Ascending aorta (tissue), 2 donors: ENCODE measurements at regions not wholly inside any gene's neighbourhood (a gene's known extent, or its start where the extent isn't known, plus 50 kb on each side); places are given as distances from the start of the nearest gene placed in this dataset.

ENCODE experiments used
- DNase-seq, 2 donors: peaks; one replicate each; pipeline ENCODE4 v3.0.0-alpha.2; 2019; ENCODE audit warnings: low spot score in 2 of 2
- H3K27ac ChIP-seq, 2 donors: fragments of 200-600 bp; sonication (generic); one replicate each; pipeline ENCODE4 v1.5.1; 2016 to 2017; ENCODE audit warnings: mild to moderate bottlenecking in 1 of 2
- H3K27me3 ChIP-seq: fragments of 200-600 bp; sonication (generic); one replicate; pipeline ENCODE4 v1.5.1; 2017
- H3K36me3 ChIP-seq, 2 donors: fragments of 200-600 bp; sonication (generic); one replicate each; pipeline ENCODE4 v1.5.1; 2016
- H3K4me1 ChIP-seq, 2 donors: fragments of 200-600 bp; sonication (generic); one replicate each; pipeline ENCODE4 v1.5.1; 2016 to 2017; ENCODE audit warnings: mild to moderate bottlenecking in 1 of 2
- H3K4me3 ChIP-seq, 2 donors: fragments of 200-600 bp; sonication (generic); one replicate each; pipeline ENCODE4 v1.5.1; 2016 to 2017; ENCODE audit warnings: mild to moderate bottlenecking in 1 of 2
- H3K9me3 ChIP-seq, 2 donors: fragments of 200-600 bp; sonication (generic); one replicate each; pipeline ENCODE4 v1.5.1; 2016
- intact Hi-C: fragments of 100-400 bp; cut with DNase I; formaldehyde crosslinking; loops from one replicate; pipeline ENCODE4 v1.15.1; 2023
- TF ChIP-seq, protein P1 (sequence below), 3 experiments: fragments of 200-600 bp in 2 of 3; fragments of 450-650 bp in 1 of 3; sonication (generic) in 2 of 3; IDR thresholded peaks; one replicate each; pipeline ENCODE4 v1.5.1; 2016 to 2019; ENCODE audit warnings: antibody characterized with exemption in 3 of 3, mild to moderate bottlenecking in 1 of 3, moderate library complexity in 1 of 3

DNA sequence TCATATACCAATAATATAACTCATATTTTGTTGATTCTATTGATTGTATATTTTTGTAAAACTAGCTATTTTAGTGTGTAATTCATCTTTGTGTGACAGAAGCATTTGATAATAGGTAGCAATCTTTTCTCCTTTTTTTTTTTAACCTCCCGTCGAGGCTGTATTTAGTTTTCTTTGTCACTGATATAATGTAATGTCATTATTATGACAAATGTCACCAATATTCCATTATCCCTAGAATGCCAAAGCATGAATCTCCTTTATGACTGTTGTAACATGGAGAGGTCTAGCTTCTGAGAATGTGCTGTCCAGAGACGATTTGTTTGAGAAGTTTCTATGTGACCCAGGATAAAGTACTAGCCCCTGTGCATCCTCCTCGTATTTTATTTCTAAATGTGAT lies 639.0 kb upstream of the ATXN7L3B start:
- TF ChIP-seq, protein P1, sequence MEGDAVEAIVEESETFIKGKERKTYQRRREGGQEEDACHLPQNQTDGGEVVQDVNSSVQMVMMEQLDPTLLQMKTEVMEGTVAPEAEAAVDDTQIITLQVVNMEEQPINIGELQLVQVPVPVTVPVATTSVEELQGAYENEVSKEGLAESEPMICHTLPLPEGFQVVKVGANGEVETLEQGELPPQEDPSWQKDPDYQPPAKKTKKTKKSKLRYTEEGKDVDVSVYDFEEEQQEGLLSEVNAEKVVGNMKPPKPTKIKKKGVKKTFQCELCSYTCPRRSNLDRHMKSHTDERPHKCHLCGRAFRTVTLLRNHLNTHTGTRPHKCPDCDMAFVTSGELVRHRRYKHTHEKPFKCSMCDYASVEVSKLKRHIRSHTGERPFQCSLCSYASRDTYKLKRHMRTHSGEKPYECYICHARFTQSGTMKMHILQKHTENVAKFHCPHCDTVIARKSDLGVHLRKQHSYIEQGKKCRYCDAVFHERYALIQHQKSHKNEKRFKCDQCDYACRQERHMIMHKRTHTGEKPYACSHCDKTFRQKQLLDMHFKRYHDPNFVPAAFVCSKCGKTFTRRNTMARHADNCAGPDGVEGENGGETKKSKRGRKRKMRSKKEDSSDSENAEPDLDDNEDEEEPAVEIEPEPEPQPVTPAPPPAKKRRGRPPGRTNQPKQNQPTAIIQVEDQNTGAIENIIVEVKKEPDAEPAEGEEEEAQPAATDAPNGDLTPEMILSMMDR (IDR thresholded peaks at IDR 0.05): no peak
- Histone ChIP-seq H3K36me3 (no peaks in the 10 kb centered on the region), H3K27me3 (no peaks in the 10 kb centered on the region), H3K4me1 (no peaks in the 10 kb centered on the region), H3K9me3 (peaks cover 0 to 2% of the 10 kb centered on the region in 2 donors), H3K27ac (no peak overlapping the region), H3K4me3 (no peak overlapping the region)
- no peak for DNase-seq
- intact Hi-C loops: no loop called here

DNA sequence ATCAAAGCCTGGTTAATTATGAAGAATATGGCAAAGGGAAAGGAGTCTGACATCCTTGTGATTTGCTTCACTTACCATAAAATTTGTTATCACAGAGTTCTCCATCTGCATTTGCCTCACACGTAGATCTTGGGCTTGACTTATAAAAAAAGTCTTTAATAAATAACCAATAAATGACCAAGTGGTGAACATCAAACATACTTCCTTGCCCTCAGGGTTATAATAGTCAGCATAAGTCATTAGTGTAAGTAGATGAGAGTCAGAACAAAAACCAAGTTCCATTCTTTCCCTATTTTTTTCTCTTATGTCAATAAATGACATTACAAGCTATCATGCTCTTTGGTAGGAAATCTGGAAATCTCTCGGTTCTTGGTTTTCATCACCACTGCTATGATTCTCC lies 635.4 kb upstream of the ATXN7L3B start:
- Histone ChIP-seq H3K27me3 (no peaks in the 10 kb centered on the region), H3K9me3 (no peaks in the 10 kb centered on the region), H3K27ac (no peak overlapping the region), H3K36me3 (no peaks in the 10 kb centered on the region), H3K4me3 (no peak overlapping the region), H3K4me1 (no peaks in the 10 kb centered on the region)
- TF ChIP-seq, protein P1 (IDR thresholded peaks at IDR 0.05): no peak
- DNase-seq: no peak
- intact Hi-C loops: no loop called here

DNA sequence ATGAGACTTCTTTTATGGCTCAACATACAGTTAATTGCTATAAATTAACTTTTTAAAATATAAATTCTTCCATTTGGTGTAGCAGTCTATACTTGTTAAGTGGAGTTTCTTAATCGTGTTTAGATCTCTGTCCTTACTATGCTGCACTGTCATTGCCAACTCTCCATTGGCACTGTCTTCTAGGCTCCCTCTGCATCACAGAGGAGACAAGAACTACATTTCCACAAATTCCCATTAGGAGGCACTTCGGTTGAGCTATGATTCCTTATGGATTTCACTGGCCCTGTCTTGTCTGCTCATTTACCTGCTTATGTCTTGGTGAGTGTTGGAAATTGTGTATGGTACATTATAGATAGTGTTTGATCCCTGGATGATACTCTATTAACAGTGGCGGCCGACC lies 630.9 kb upstream of the ATXN7L3B start:
- no peaks in the 10 kb centered on the region for H3K36me3 ChIP-seq
- no peaks in the 10 kb centered on the region for H3K9me3 ChIP-seq
- H3K4me3 ChIP-seq: no peak overlapping the region
- no peak for DNase-seq
- no peaks in the 10 kb centered on the region for H3K27me3 ChIP-seq
- TF ChIP-seq, protein P1 (IDR thresholded peaks at IDR 0.05): no peak
- no peak overlapping the region for H3K27ac ChIP-seq
- intact Hi-C loops: no loop called here
- H3K4me1 ChIP-seq: no peaks in the 10 kb centered on the region

DNA sequence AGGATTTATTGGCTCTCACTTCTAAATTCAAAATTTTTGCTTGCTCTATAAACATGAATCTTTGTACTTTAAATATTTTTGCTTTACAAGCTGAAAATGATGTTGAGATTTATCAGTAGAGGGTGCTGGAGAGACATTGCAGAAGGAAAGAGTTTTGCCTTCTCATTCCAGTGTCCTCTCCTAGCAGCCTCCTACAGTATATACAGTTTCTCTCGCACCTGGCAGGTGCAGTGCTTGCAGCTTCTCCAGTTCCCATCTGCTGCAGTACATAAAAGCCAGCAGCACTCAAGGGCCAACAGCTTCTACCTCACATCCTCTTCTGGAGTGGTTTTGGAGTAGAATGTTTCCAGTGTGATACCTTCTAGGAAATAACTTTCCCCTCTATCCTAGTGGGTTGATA lies 601.8 kb upstream of the ATXN7L3B start:
- H3K27ac ChIP-seq: no peak overlapping the region
- no peaks in the 10 kb centered on the region for H3K27me3 ChIP-seq
- no peaks in the 10 kb centered on the region for H3K36me3 ChIP-seq
- TF ChIP-seq, protein P1 (IDR thresholded peaks at IDR 0.05): no peak
- DNase-seq: no peak
- H3K4me1 ChIP-seq: no peaks in the 10 kb centered on the region
- intact Hi-C loops: no loop called here
- no peaks in the 10 kb centered on the region for H3K9me3 ChIP-seq
- no peak overlapping the region for H3K4me3 ChIP-seq

DNA sequence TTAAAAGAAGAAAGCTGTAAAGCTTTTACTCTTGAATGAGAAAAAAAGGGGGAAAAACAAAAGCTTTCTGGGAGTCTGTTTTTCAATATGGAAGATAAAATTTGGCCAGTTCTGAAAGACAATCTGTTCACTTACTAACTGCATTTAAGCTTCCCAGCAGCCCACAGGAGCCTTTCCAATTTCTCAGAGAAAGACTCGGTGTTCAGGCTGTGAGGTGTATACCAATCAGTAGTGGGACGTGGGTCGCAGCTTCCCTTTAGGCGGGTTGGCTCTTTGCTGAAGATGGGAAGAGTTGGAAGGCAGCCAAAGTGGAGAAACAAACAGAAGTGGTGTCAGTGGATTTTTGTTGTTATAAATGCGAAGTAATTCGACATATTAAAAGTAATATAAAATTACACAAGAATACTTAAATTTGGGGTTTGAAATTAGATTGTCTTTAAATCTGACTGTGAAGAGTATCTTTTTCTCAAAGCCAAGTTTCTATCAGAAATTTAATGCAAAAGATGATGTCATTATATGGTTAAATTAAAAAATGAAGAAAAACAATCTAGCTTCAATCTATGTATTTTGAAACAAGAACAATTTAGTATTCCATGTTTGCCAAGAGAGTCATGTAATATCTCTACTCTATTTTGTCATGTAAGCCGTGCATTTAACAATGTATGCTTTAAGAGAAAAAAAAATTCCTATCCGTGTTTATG lies 590.2 kb upstream of the ATXN7L3B start:
- intact Hi-C loops: no loop called here
- no peaks in the 10 kb centered on the region for H3K27me3 ChIP-seq
- no peaks in the 10 kb centered on the region for H3K4me1 ChIP-seq
- no peak overlapping the region for H3K4me3 ChIP-seq
- H3K27ac ChIP-seq: no peak overlapping the region
- H3K36me3 ChIP-seq: no peaks in the 10 kb centered on the region
- DNase-seq: no peak
- TF ChIP-seq, protein P1 (IDR thresholded peaks at IDR 0.05): no peak
- no peaks in the 10 kb centered on the region for H3K9me3 ChIP-seq

DNA sequence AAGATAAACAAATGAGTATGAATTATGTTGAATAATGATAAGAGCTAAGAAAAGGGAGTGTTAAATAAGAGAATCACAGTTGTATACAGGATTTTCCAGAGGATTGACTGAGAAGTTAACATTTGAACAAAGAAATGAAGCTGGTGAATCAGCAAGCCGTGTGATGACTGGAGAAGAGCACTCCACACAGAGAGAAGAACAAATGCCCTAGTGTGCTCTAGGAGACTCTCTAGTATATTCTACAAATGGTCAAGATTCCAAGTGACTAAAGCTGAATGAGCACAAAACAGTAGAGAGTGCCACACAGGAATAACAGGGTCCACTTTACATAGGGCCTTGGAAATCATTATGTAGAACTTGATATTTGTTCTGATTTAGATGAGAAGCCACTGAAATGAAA lies 587.1 kb upstream of the ATXN7L3B start:
- no peak for DNase-seq
- Histone ChIP-seq H3K9me3 (no peaks in the 10 kb centered on the region), H3K27me3 (no peaks in the 10 kb centered on the region), H3K4me1 (no peaks in the 10 kb centered on the region), H3K36me3 (no peaks in the 10 kb centered on the region), H3K27ac (no peak overlapping the region), H3K4me3 (no peak overlapping the region)
- TF ChIP-seq, protein P1 (IDR thresholded peaks at IDR 0.05): no peak
- intact Hi-C loops: no loop called here
